ELF-1 (cell line): ENCODE measurements at regions not wholly inside any gene's neighbourhood (a gene's known extent, or its start where the extent isn't known, plus 50 kb on each side); places are given as distances from the start of the nearest gene placed in this dataset.
"Not testable (repeated sequence)": the region's sequence is repeated elsewhere in the genome, so short reads cannot be mapped to it uniquely, and the experiment has no call there.

Experiments
- DNase-seq: peaks from one replicate; pipeline ENCODE4 v3.0.0-alpha.2; 2016; ENCODE audit warnings: low read depth, low spot score

GRCh38 chr5:71343994-71344393 is 111.5 kb upstream of the BDP1 start:
- DNase-seq, result not testable (repeated sequence)

GRCh38 chr5:71372601-71373000 is 82.8 kb upstream of the BDP1 start:
- DNase-seq, result not testable (repeated sequence)

GRCh38 chr5:71373054-71373734 is 82.3 kb upstream of the BDP1 start:
- DNase-seq, result not testable (repeated sequence)

GRCh38 chr5:71384204-71384603 is 71.2 kb upstream of the BDP1 start:
- not testable (repeated sequence) for DNase-seq

GRCh38 chr5:71384706-71385105 is 70.7 kb upstream of the BDP1 start:
- DNase-seq, result no peak

DNA sequence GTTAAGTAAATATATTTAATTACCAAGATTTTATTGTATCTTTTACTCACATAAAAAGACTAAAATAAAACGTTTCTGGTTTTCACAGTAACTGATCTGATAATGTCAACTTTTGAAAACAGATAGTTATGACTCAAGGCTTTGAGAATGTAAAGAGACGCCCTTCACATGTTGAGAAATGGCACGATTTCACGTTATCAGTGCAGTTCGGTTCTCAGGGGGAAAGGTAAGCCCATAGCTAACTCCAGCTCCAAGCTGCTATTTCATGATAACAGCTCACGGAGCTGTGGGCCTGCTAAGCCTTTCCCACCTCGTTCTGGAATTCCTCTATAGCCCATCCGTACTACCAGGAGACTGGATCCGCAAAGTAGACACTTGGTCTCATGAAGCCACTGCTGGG is 70.2 kb upstream of the BDP1 start:
- peak; percentile 33 for DNase-seq

DNA sequence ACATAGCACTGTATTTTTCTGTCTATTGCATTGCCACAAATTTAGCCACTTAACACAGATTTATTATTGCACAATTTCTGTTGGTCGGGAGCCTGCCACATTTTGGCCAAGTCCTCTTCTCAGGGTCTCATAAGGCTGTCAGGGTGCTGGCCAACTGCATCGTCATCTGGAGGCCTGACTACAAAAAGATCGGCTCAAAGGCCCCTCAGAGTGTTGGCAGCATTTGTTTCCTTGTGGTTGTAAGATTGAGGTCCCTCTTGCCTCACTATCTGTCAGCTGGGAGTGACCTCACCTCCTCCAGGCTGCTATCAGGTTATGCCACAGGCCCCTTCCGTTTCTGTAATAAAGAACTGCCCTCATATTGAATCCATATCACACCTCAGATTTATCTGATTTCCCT is 67.3 kb upstream of the BDP1 start:
- not testable (repeated sequence) for DNase-seq

- DNase-seq, result not testable (repeated sequence)
Observed at GRCh38 chr5:71398400-71398799, 57.1 kb upstream of the BDP1 start.

DNA sequence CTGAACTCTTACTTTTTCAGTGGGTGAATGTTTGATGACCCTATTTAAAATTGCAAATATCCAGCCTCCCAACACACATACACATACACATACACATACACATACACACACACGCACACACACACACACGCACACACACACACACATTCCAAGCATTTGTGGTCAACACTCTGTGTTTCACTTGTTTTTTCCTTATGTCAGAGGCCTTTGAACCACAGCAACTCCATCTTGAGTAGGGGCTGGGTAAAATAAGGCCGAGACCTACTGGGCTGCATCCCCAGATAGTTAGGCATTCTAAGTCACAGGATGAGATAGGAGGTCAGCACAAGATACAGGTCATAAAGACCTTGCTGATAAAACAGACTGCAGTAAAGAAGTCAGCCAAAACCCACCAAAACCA is 56.6 kb upstream of the BDP1 start:
- not testable (repeated sequence) for DNase-seq

- not testable (repeated sequence) for DNase-seq
Observed at GRCh38 chr5:71399443-71399842, 56.0 kb upstream of the BDP1 start.

DNA sequence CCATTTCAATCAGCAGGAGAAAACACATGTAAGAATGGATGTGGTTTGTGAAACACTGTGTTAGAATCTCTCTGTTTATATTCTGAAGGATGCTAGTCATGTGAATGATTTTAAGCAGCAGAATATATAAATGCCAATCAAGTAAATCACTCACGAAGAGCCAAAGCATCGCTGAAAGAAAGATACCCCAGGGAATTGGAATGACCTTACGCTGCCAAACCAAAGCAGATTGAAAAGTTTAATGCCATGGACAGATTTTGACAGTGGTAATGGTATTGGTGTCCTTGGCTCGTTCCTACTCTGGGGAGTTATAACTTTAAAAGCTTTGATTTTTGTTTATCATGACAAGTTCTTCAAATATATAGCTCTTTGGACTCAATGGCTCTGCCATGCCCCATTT is 54.8 kb upstream of the BDP1 start:
- DNase-seq, result not testable (repeated sequence)

DNA sequence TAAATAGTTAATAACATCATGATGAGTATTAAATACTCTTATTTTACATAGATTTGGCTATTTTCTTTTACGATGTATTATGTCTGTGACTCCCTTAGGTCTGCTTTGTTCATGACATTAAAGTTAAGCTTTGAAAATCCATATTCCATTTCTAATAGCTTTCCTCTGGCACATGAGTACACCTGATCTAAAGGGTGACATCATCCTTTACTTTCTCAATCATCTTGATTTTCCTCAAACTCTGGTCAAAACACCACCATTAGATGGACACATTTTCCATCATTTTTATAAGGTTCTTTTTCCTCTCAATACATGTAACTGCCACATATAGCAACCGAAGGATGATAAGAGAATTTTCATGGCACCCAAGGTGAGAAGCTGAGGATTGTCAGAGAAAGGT is 54.3 kb upstream of the BDP1 start:
- not testable (repeated sequence) for DNase-seq

DNA sequence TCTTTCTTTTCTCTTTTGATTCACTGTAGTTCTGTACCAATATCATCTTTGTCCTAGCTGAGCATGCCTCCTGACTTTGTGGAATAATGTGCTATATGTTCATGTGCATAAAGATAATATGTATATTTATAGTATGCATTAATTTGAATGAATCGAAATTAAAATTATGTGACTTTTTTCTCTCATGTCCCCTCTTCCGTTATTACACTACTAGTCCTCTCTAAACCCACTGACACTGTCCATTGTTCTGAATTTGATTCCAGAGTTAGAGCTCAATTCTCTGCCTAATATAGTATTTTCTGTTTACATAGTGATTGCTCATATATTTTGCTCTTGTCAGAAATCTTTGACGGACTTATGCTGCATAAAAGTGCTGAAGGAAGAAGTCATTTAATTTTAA is 53.9 kb upstream of the BDP1 start:
- not testable (repeated sequence) for DNase-seq

GRCh38 chr5:71404441-71404840 is 51.0 kb upstream of the BDP1 start:
- DNase-seq, result not testable (repeated sequence)

- not testable (repeated sequence) for DNase-seq
Observed at GRCh38 chr5:71404936-71405335, 50.5 kb upstream of the BDP1 start.
